ENCODE measurements at regions not wholly inside any gene's neighbourhood (a gene's known extent, or its start where the extent isn't known, plus 50 kb on each side); places are given as distances from the start of the nearest gene placed in this dataset.
"Not testable (repeated sequence)": the region's sequence is repeated elsewhere in the genome, so short reads cannot be mapped to it uniquely, and the experiment has no call there.

DNA sequence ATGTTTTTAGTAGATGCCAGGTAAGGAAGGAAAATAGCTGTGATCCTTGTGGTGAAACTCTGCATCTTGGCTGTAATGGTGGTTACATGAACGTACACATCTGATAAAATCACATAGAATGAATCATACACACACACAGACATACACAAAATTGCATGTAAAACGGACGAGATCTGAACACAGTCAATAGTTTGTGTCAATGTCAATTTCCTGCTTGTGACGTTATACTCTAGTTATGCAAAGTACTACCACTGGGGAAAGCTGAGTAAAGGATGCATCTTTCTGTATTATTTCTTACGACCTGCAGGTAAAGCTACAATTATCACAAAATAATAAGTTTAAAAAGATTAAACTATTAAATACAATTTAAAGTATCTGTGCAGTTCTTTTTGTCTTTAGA lies 493.7 kb upstream of the ZP4 start:
- DNase-seq (ENCODE audit: low spot score), result no peak

- no peak for DNase-seq (ENCODE audit: low spot score)
These were observed 489.4 kb upstream of the ZP4 start for GRCh38 chr1:238380167-238380566.

DNA sequence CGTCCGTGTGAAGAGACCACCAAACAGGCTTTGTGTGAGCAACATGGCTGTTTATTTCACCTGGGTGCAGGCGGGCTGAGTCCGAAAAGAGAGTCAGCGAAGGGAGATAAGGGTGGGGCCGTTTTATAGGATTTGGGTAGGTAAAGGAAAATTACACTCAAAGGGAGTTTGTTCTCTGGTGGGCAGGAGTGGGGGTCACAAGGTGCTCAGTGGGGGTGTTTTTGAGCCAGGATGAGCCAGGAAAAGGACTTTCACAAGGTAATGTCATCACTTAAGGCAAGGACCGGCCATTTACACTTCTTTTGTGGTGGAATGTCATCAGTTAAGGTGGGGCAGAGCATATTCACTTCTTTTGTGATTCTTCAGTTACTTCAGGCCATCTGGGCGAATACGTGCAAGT lies 488.7 kb upstream of the ZP4 start:
- DNase-seq (ENCODE audit: low spot score), result not testable (repeated sequence)

- no peak for DNase-seq (ENCODE audit: low spot score)
These were observed 486.7 kb upstream of the ZP4 start for GRCh38 chr1:238377280-238377919.

DNA sequence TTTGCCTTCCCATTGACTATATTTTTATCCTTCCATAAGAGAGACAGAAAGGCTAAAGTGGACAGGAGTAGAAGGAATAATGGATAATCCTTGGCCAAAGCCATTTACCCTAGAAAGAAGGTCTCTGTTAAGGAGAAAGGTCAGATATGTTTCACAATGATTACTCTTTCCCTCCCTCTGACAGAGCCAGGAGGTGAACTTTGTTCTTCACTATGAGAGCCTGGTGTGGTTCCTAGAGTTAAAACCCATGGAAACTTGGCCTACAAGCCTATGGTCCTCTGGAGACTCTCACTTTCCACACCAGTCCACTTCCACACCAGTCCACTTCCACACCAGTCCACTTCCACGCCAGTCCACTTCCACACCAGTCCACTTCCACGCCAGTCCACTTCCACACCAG lies 479.9 kb upstream of the ZP4 start:
- no peak for DNase-seq (ENCODE audit: low spot score)

DNA sequence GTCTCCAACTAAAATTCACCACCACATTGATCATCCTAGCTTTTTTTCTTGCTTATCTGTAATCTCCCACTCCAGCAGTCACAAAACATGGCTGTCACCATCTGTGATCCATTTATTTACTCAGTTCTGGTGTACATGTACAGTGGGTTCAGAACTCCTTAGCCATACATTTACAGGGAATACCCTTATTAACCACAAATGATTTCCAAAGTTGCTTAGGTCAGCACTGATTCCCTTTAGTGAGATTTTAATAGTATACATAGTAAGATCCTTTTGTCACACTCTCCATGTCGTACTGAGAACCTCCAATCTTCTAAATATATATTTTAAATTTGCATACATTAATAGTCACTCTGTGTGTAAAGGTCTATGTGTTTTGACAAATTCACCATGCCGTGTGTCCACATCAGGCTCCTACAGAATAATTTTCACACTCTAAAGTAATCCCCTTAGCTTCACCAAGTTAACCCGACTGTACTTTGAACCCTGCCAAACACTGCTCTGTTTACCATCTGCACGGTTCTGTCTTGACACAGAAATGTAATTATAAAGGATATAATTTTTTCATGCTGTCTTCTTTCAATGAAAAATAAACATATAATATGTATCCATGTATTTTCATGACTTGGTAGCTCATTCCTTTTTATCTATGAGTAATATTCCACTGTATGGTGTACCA lies 473.6 kb upstream of the ZP4 start:
- no peak for DNase-seq (ENCODE audit: low spot score)

DNA sequence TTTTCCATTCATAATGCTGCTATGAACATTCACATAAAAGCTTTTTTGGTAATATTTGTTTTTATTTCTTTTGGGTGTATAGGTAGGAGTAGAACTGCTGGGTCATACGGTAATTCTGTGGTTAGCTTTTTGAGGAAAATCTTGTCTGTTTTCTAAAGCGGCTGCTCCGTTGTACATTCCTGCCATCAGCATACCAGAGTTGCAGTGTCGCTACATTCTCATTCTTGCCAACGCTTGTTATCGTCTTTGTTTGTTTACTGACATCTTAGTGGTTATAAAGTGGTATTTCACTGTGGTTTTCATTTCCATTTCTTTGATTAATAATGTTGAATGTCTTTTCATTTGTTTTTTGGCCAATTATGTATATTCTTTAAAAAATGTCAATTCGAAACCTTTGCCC lies 469.8 kb upstream of the ZP4 start:
- no peak for DNase-seq (ENCODE audit: low spot score)

- no peak for DNase-seq (ENCODE audit: low spot score)
These were observed 459.7 kb upstream of the ZP4 start for GRCh38 chr1:238350471-238350870.

GRCh38 chr1:238346340-238346739 lies 455.6 kb upstream of the ZP4 start:
- DNase-seq (ENCODE audit: low spot score), result no peak

DNA sequence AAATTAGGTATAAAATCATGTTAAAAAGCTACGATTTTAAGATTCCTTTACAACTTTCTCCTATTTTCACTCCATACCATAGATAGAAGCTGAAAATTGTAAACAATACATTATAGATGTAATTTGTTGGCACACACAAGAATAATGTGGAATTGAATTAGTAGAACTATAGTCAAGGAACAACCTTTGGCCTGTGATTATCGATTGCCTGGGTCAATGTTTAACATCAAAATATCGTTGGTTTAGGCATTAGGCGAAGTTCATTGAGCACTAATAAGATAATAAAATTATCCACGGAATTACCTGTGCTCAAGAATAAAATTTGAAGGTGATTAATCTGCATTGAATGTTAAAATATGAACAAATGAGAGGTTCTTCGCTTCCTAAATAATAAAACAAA lies 455.1 kb upstream of the ZP4 start:
- DNase-seq (ENCODE audit: low spot score), result no peak

DNA sequence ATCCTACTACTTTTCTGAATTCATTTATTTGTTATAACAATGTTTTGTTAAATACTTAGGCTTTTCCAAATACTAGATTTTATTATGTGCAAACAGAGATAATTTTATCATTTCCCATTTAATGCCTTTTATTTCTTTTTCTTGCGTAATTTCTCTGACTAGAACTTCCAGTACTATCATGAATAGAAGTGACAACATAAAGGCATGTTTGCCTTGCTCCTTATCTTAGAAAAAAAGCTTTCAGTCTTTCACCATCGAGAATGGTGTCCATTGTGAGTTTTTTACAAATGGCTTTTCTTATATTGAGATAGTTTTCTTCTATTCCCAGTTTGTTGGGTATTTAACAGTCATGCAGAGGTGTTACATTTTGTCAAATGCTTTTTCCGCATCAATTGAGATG lies 453.1 kb upstream of the ZP4 start:
- no peak for DNase-seq (ENCODE audit: low spot score)

DNA sequence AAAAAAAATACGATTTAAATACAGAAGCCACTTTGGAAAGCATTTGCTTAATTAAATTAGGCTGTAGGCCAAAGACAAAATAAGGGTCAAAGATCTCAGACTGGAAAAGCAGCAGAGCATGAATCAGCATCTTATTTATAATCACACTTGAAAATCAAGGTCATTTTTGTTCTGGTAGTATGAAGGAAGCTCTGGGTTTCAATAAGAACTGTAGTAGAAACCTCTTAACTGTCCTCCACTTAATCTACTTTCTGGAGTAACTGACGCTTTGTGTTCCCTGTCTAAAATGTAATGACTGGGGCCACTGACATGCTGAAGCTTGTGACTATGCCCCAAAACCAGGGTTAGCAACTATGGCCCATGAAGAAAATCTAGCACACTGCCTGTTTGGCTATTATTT lies 450.7 kb upstream of the ZP4 start:
- DNase-seq (ENCODE audit: low spot score), result no peak

DNA sequence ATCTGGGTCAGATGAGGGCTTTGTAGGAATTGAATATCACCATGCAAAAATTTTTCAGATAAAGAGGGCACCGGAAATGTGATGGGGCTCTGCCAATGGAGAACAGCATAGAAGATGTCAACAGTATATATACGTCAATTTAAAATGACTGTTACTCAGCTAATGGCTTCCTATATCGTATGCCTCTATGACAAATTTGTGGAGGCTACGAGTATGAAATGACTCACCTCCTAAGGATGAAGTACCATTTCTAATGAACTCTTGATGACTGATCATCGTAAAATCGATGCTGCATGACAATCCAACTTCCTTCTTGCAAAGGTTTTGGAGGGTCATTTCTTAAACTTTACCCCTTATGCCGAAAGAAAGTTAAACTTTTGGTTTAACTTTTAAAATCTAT lies 450.3 kb upstream of the ZP4 start:
- no peak for DNase-seq (ENCODE audit: low spot score)

DNA sequence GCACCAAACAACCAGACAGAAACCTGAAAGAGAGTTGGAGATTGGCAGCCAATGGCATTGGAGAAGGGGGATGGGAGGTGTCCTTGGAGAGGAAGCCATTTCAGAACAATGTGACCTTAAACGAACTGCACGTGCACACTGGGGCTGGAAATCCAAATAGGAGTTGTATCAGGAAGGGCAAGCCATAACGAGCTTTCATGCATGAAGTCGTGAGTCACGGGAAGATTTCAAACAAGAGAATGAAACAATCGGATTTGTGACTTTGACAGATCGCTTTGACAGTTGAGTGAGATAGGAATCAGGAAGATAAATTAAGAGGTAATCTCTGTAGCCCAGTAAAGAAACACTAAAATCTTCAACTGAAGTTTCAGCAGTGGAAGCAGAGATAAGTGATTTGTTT lies 445.8 kb upstream of the ZP4 start:
- peak; percentile 22 for DNase-seq (ENCODE audit: low spot score)

GRCh38 chr1:238334170-238334569 lies 443.4 kb upstream of the ZP4 start:
- DNase-seq (ENCODE audit: low spot score), result no peak

DNA sequence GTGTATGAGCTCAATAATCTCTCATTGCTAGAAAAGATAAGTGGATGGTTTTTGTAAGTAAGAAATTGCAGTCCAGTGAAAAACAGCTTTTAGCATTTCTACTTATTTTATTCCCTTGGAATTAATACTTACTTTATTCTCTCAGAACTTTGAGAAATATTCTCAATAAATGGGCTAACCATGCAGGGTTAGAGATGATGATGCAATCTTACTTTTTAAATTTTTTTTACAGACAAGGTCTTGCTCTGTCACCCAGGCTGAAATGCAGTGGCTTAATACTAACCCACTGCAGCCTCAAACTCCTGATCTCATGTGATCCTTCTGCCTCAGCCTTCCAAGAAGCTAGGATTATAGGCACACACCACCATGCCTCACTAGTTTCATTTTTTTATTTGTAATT lies 440.8 kb upstream of the ZP4 start:
- no peak for DNase-seq (ENCODE audit: low spot score)

DNA sequence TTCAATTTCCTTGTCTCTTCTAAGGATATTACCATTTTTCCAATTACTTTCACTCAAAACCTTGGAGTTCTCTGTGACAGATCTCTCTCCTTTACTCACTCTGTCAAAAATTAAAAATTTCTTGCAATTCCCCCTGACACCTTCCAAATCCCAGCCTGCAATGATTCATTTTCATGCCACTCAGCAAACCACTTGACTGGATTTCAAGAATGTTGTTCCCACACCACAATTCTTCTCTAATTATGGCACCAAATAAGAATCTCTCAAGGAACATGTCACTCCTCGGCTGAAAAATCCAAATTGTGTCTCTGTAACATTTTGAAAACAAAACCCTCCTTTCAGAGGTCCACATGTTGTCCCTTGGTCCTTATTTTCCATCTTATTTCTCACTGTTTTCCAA lies 438.9 kb upstream of the ZP4 start:
- no peak for DNase-seq (ENCODE audit: low spot score)

DNA sequence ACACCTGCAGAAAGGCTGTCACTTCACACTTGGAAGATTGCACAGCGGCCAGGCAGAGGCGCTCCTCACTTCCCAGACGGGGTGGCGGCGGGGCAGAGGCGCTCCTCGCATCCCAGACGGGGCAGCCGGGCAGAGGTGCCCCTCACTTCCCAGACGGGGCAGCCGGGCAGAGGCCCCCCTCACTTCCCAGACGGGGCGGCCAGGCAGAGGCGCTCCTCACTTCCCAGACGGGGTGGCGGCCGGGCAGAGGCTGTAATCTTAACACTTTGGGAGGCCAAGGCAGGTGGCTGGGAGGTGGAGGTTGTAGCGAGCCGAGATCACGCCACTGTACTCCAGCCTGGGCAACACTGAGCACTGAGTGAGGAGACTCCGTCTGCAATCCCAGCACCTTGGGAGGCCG lies 436.3 kb upstream of the ZP4 start:
- not testable (repeated sequence) for DNase-seq (ENCODE audit: low spot score)

DNA sequence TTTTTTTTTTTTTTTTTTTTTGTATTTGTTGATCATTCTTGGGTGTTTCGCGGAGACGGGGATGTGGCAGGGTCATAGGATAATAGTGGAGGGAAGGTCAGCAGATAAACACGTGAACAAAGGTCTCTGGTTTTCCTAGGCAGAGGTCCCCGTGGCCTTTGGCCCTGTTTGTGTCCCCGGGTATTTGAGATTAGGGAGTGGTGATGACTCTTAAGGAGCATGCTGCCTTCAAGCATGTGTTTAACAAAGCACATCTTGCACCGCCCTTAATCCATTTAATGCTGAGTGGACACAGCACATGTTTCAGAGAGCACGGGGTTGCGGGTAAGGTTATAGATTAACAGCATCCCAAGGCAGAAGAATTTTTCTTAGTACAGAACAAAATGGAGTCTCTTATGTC lies 435.8 kb upstream of the ZP4 start:
- not testable (repeated sequence) for DNase-seq (ENCODE audit: low spot score)

DNA sequence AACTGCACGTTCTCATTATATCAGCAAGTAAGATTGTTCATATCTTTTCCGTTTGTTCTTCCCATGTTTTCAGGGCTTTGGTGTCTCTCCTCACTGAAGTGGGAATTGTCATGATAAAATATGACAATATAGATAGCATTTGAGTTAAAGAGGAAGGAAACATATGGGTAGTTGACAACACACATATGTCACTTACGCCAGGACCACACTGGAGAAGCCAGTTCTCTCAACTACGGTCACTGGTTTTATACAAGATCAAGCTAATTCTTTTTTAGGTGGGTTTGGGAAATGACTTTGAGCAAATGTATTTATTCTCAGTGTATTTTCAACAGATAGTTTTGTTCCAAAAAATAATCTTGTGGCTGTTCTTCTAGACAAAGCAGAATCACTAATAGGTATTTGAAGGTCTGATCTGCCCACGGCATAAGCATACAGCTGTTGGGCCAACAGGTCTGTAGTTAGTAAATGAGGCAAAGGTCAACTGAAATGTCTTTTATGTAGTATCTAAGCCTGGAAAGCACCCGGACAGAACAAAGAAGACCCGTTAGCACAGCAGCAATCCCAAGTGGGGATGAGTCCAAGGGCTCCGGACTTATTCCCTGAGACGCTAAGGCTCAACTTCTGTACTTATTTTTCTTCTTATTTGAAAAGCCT lies 433.6 kb upstream of the ZP4 start:
- DNase-seq (ENCODE audit: low spot score), result no peak

DNA sequence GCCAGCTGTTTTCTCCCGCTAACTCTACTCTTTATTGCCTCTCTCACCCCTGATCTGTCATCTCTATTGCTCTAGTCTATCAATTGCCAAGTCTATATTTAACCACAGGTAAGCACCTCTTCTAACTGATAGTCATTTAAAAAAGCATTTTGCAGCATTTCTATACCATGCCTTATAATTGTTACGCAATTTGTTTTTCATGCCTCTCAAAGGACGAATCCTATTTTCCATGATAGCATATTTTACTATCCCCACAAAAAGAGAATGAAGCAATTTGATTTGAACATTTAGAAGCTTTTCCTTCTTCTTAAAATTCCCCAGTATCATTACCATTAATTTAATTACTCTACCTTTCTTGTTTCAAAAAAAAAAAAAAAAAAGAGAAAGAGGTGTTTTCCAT lies 432.8 kb upstream of the ZP4 start:
- no peak for DNase-seq (ENCODE audit: low spot score)

- no peak for DNase-seq (ENCODE audit: low spot score)
These were observed 429.2 kb upstream of the ZP4 start for GRCh38 chr1:238319957-238320356.

All from SK-N-DZ (cell line).